Spleen (tissue), 7 donors: ENCODE measurements at regions not wholly inside any gene's neighbourhood (a gene's known extent, or its start where the extent isn't known, plus 50 kb on each side); places are given as distances from the start of the nearest gene placed in this dataset.

ENCODE experiments used
- POLR2A ChIP-seq, 3 donors: fragments of 450-650 bp; IDR thresholded peaks; one replicate each; pipeline ENCODE4 v1.5.1; 2017; ENCODE audit warnings: antibody characterized with exemption in 3 of 3, mild to moderate bottlenecking in 1 of 3
- TF ChIP-seq, protein P1 (sequence below), 11 experiments: fragments of 200-600 bp in 7 of 11; fragments of 450-650 bp in 4 of 11; sonication (generic) in 4 of 11; IDR thresholded peaks in 8 of 11; conservative IDR thresholded peaks in 3 of 11; 1 replicate in 7 of 11; 2 replicates in 4 of 11; pipeline versions ENCODE4 v1.4.0 to v1.8.0; 2016 to 2021; ENCODE audit warnings: antibody characterized with exemption in 11 of 11, inconsistent platforms in 4 of 11, mild to moderate bottlenecking in 1 of 11
- donor health status: DM: no; HTN: no; CAD: no; lungs with moderate emphysema.
- donor health status: DM: no; HTN: no; CAD: no.
- donor health status: DM: no; HTN: no; CAD: no.

DNA sequence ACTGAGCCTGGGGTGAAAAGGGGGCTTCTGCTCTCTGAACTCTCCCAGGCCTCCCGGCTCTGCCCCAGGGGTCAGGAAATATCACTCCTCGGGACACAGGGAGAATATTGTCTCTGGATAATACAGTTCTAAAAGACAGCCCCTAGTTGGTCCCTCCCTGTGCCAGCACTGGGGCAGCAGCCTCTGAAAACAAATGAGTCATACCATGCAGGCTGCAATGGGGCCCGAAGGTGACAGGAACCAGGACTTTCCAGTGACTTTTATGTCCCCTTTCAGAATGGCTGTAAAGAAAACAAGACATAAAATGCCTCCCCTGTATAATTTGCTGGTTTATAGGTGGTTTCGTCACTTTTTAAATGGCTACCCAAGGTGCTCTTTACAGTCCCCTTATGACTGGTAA is 360.0 kb downstream of the NPHP4 start:
- TF ChIP-seq, protein P1, sequence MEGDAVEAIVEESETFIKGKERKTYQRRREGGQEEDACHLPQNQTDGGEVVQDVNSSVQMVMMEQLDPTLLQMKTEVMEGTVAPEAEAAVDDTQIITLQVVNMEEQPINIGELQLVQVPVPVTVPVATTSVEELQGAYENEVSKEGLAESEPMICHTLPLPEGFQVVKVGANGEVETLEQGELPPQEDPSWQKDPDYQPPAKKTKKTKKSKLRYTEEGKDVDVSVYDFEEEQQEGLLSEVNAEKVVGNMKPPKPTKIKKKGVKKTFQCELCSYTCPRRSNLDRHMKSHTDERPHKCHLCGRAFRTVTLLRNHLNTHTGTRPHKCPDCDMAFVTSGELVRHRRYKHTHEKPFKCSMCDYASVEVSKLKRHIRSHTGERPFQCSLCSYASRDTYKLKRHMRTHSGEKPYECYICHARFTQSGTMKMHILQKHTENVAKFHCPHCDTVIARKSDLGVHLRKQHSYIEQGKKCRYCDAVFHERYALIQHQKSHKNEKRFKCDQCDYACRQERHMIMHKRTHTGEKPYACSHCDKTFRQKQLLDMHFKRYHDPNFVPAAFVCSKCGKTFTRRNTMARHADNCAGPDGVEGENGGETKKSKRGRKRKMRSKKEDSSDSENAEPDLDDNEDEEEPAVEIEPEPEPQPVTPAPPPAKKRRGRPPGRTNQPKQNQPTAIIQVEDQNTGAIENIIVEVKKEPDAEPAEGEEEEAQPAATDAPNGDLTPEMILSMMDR (IDR thresholded peaks at IDR 0.05 in 8 of 11, conservative IDR thresholded peaks at IDR 0.05 in 3 of 11): no peak
- no peak for TF ChIP-seq POLR2A (IDR thresholded peaks at IDR 0.05)
